H1 (cell line): ENCODE measurements at regions not wholly inside any gene's neighbourhood (a gene's known extent, or its start where the extent isn't known, plus 50 kb on each side); places are given as distances from the start of the nearest gene placed in this dataset.

Experiments used
- EGR1 ChIP-seq: IDR thresholded peaks from 2 replicates; pipeline ENCODE4 v1.6.1; 2011; ENCODE audit warnings: low read depth, low read length, borderline replicate concordance
- KDM1A ChIP-seq: fragments of 200-600, 300-600 bp; sonication (generic); IDR thresholded peaks from 2 replicates; pipeline ENCODE4 v1.7.1; 2016; ENCODE audit warnings: mild to moderate bottlenecking, low read length, borderline replicate concordance

DNA sequence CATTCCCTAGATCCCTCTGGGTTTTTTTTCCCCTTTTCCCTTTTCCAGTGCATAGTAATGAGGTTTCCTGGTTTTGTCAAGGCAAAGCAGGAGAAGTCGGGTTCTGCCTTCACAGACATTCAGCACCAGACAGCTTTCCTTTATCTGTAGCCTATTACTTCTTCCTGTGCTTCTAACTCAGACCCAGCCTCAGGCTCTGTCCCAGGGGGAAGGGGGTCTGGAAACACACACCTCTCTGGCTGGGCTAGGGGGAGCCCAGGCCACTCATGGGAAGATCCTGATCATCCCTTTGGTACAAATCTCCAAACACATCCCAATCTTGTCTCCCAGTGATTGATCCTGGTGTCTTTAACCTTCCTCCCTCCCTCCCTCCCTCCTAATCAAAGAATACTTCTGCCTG lies 656.4 kb downstream of the LMO4 start (continued):
- TF ChIP-seq KDM1A: no peak
- TF ChIP-seq EGR1: no peak
- TF ChIP-seq, all 59 proteins: peak for 0
